GM19240 (cell line): ENCODE measurements at regions not wholly inside any gene's neighbourhood (a gene's known extent, or its start where the extent isn't known, plus 50 kb on each side); places are given as distances from the start of the nearest gene placed in this dataset.
"Not testable (repeated sequence)": the region's sequence is repeated elsewhere in the genome, so short reads cannot be mapped to it uniquely, and the experiment has no call there.

Experiments
- DNase-seq: peaks from one replicate; pipeline ENCODE4 v3.0.0; 2011; ENCODE audit warnings: low spot score; ENCODE audit not compliant: insufficient read length

- peak; percentile 19 for DNase-seq
Observed at GRCh38 chr2:75432761-75433361, 127.9 kb downstream of the EVA1A start.

GRCh38 chr2:75431763-75432162 lies 129.0 kb downstream of the EVA1A start:
- no peak for DNase-seq

GRCh38 chr2:75431276-75431675 lies 129.5 kb downstream of the EVA1A start:
- no peak for DNase-seq

- DNase-seq: not testable (repeated sequence)
Observed at GRCh38 chr2:75430449-75430848, 130.3 kb downstream of the EVA1A start.

GRCh38 chr2:75428646-75429443 lies 131.9 kb downstream of the EVA1A start:
- no peak for DNase-seq

- DNase-seq: no peak
Observed at GRCh38 chr2:75428060-75428459, 132.7 kb downstream of the EVA1A start.

- DNase-seq: no peak
Observed at GRCh38 chr2:75424936-75425619, 135.7 kb downstream of the EVA1A start.

GRCh38 chr2:75421986-75422385 lies 138.8 kb downstream of the EVA1A start:
- DNase-seq: no peak

GRCh38 chr2:75416420-75417342 lies 144.1 kb downstream of the EVA1A start:
- no peak for DNase-seq

GRCh38 chr2:75415731-75416130 lies 145.0 kb downstream of the EVA1A start:
- DNase-seq: no peak

- no peak for DNase-seq
Observed at GRCh38 chr2:75415111-75415626, 145.6 kb downstream of the EVA1A start.

GRCh38 chr2:75411574-75411973 lies 149.2 kb downstream of the EVA1A start:
- DNase-seq: no peak

- DNase-seq: no peak
Observed at GRCh38 chr2:75410702-75411101, 150.0 kb downstream of the EVA1A start.

- no peak for DNase-seq
Observed at GRCh38 chr2:75408771-75409170, 152.0 kb downstream of the EVA1A start.

- DNase-seq: no peak
Observed at GRCh38 chr2:75407038-75407530, 153.7 kb downstream of the EVA1A start.

- no peak for DNase-seq
Observed at GRCh38 chr2:75406131-75406581, 154.6 kb downstream of the EVA1A start.

GRCh38 chr2:75405000-75405399 lies 155.7 kb downstream of the EVA1A start:
- DNase-seq: no peak

- DNase-seq: no peak
Observed at GRCh38 chr2:75403991-75404428, 156.7 kb downstream of the EVA1A start.

- no peak for DNase-seq
Observed at GRCh38 chr2:75396314-75396713, 164.4 kb downstream of the EVA1A start.

GRCh38 chr2:75394764-75395163 lies 166.0 kb downstream of the EVA1A start:
- DNase-seq: not testable (repeated sequence)

GRCh38 chr2:75390169-75390568 lies 170.6 kb downstream of the EVA1A start:
- no peak for DNase-seq
